COLO829 (cell line): ENCODE measurements at regions not wholly inside any gene's neighbourhood (a gene's known extent, or its start where the extent isn't known, plus 50 kb on each side); places are given as distances from the start of the nearest gene placed in this dataset.
A peak's percentile ranks its signal among the peaks of the same experiment; 100 is the strongest.
"Not testable (repeated sequence)": the region's sequence is repeated elsewhere in the genome, so short reads cannot be mapped to it uniquely, and the experiment has no call there.

Experiments
- DNase-seq: peaks from one replicate; pipeline ENCODE4 v3.0.0; 2012; ENCODE audit warnings: low spot score

- DNase-seq, result no peak
These were observed 484.0 kb downstream of the PRDM9 start for GRCh38 chr5:23991406-23991805.

GRCh38 chr5:23994581-23995370 is 487.4 kb downstream of the PRDM9 start:
- DNase-seq, result no peak

- DNase-seq, result no peak
These were observed 489.1 kb downstream of the PRDM9 start for GRCh38 chr5:23996525-23996924.

- no peak for DNase-seq
These were observed 498.0 kb downstream of the PRDM9 start for GRCh38 chr5:24005384-24005783.

GRCh38 chr5:24017710-24018109 is 510.3 kb downstream of the PRDM9 start:
- not testable (repeated sequence) for DNase-seq

GRCh38 chr5:24026288-24026687 is 518.9 kb downstream of the PRDM9 start:
- DNase-seq, result no peak

GRCh38 chr5:24042688-24043087 is 535.3 kb downstream of the PRDM9 start:
- no peak for DNase-seq

GRCh38 chr5:24045046-24045445 is 537.6 kb downstream of the PRDM9 start:
- DNase-seq, result no peak

GRCh38 chr5:24053737-24054136 is 546.3 kb downstream of the PRDM9 start:
- no peak for DNase-seq

- DNase-seq, result no peak
These were observed 551.6 kb downstream of the PRDM9 start for GRCh38 chr5:24059006-24059405.

GRCh38 chr5:24059716-24060115 is 552.3 kb downstream of the PRDM9 start:
- DNase-seq, result no peak

GRCh38 chr5:24065779-24066178 is 558.4 kb downstream of the PRDM9 start:
- DNase-seq, result no peak

GRCh38 chr5:24067208-24067607 is 559.8 kb downstream of the PRDM9 start:
- no peak for DNase-seq

GRCh38 chr5:24068524-24068923 is 561.1 kb downstream of the PRDM9 start:
- DNase-seq, result no peak

GRCh38 chr5:24073107-24073506 is 565.7 kb downstream of the PRDM9 start:
- DNase-seq, result no peak

- no peak for DNase-seq
These were observed 564.7 kb downstream of the CDH10 start for GRCh38 chr5:24080046-24080445.

GRCh38 chr5:24094081-24094679 is 550.6 kb downstream of the CDH10 start:
- DNase-seq, result no peak

- DNase-seq, result no peak
These were observed 542.8 kb downstream of the CDH10 start for GRCh38 chr5:24102010-24102409.

GRCh38 chr5:24103451-24104023 is 541.2 kb downstream of the CDH10 start:
- no peak for DNase-seq

- DNase-seq, result peak; percentile 10
These were observed 534.7 kb downstream of the CDH10 start for GRCh38 chr5:24110004-24110615.

GRCh38 chr5:24112420-24112819 is 532.4 kb downstream of the CDH10 start:
- no peak for DNase-seq

GRCh38 chr5:24118351-24118750 is 526.4 kb downstream of the CDH10 start:
- DNase-seq, result no peak

- DNase-seq, result no peak
These were observed 509.2 kb downstream of the CDH10 start for GRCh38 chr5:24135536-24135935.
